GM19397 (cell line): ENCODE measurements at regions not wholly inside any gene's neighbourhood (a gene's known extent, or its start where the extent isn't known, plus 50 kb on each side); places are given as distances from the start of the nearest gene placed in this dataset.

ENCODE experiments used
- ATAC-seq: cut with Tn5 transposase; IDR thresholded peaks from one replicate; pipeline ENCODE4 v1.9.1; 2021; ENCODE audit warnings: mild to moderate bottlenecking, moderate library complexity; ENCODE audit not compliant: unreplicated experiment

DNA sequence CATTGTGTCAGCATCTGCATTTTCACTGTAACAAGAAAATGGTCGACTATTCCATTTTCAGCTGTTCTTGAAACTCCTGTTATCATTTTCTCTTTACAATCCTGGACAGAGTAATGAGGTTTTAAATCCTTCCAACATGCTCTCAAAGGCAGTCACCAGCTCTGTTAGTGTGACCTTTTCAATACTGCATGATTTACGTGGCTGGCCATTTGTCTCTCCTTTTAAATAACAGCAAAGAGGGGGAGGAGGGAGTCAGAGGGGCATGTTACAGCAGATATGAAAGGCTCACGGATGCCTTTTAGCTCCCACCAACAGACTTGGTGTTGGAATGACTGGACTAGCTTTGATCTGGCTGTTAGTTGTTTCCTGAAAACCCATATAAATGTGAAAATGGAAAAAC, 1251.2 kb downstream of the AACS start:
- ATAC-seq = no peak

GRCh38 chr12:126337556-126338441, 1272.6 kb downstream of the AACS start:
- ATAC-seq = no peak

DNA sequence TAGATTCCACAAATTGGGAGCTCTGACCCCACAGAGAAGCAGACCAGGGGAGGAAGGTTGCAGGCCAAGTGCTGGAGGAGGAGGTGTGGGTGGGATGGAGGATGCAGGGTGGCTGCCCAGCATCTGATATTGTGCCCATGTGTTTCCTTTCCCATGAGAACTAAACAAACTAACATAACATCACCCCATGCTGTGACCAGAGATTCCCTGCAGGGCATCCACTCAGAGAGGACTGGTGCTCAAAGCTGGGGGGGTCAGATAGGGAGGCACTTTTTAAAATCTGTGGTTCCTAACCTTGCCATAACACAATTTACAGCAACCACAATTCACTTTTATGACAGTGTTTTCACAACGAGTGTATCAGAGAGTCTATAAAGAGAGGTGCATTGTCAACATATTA, 1277.6 kb downstream of the AACS start:
- ATAC-seq = no peak

GRCh38 chr12:126343321-126343720, 1278.1 kb downstream of the AACS start:
- no peak for ATAC-seq

DNA sequence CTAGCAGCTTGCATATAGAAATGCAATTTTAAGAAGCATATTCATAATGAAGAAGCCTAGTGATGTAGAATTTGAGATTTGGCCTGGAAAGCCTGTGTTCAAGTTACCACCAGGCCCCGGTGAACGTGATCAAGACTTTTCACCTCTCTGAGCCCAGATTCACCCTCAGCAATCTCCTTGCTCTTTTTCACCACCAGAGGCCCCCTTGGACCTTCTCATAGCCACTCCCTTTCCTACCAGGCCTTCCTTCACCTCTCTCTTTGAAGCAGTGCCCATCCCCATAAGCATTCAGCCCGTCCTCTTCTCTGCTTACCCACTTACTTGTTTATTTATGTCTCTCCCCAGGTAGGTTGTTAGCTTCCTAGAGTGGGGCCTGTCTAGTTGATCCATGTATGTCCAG, 1280.9 kb downstream of the AACS start:
- no peak for ATAC-seq

DNA sequence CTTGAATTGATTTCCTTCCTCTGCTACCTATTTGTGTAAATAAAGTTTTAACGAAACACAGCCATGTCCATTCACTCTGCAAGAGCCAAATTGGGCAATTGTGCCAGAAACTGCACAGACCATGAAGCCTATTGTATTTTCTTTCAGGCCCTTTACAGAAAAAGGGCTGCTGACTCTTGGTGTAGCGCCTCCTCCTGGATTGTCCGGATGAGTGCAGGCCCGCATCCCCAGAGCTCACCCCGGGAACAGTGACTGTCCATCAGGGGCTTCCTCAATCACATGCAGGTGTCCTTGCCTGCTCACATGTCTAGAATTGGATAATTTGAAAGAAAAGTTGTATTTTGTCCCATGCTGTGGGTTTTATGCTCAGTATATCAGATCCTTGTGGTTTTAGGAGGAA, 1282.2 kb downstream of the AACS start:
- no peak for ATAC-seq

- no peak for ATAC-seq
These were observed 1284.1 kb downstream of the AACS start for GRCh38 chr12:126349383-126349782.

GRCh38 chr12:126353604-126354003, 1288.4 kb downstream of the AACS start:
- ATAC-seq = no peak

DNA sequence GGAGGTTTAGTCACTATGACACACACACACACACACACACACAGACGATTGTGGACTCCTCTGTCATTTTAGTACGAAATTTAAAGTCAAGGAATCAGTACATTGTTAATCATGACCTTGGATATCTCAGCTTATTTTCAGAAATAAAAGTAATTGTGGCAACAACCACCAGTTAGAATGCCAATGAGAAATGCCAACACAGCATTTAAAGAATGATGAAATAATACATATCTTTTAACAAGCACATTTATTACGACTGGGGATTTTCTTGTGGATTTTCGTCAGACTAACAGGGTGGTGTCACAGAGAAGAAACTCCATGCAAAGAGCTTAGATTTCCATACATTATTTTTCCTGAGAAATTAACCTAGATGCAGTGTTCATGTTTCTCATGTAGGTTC, 1289.4 kb downstream of the AACS start:
- ATAC-seq = no peak

DNA sequence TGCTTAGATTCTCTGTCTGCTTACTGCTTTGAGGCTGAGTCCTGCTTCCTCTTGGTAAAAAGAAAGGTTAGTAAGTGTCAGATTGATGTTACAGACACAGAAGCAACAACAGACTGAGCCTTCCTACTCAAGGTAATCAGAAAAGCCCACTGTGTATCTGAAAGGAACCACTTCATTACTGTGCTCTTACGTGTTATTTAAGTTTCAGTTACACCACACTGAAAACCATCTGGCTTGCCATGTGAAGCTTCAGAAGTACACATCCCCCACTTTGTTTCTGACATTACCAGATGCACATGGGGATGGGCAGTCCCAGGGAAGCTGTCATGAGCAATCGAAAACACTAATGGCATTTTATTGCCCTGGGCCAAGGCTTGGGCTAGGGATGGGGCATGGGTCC, 1290.1 kb downstream of the AACS start:
- no peak for ATAC-seq

- no peak for ATAC-seq
These were observed 1293.6 kb downstream of the AACS start for GRCh38 chr12:126358806-126359205.

GRCh38 chr12:126359216-126359615, 1294.0 kb downstream of the AACS start:
- ATAC-seq = no peak

GRCh38 chr12:126361804-126362203, 1296.6 kb downstream of the AACS start:
- no peak for ATAC-seq

DNA sequence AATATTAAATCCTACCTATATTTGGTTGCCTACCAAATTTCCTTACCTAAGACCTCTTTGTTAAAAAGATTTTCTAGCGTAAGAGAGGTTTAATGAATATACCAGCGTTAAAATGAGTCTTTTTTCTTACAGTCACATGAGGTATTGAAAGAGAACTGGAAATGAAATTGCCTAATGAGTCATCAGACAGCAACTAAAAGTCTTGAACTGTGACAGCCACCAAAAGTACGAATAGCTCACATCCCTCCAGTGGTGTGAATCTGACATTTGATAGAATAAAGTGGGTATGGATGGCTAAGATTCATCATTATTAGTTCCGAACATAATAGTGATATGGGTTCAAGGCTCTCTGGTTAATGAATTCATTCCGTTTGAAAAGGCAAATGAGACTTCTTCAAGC, 1297.3 kb downstream of the AACS start:
- no peak for ATAC-seq

DNA sequence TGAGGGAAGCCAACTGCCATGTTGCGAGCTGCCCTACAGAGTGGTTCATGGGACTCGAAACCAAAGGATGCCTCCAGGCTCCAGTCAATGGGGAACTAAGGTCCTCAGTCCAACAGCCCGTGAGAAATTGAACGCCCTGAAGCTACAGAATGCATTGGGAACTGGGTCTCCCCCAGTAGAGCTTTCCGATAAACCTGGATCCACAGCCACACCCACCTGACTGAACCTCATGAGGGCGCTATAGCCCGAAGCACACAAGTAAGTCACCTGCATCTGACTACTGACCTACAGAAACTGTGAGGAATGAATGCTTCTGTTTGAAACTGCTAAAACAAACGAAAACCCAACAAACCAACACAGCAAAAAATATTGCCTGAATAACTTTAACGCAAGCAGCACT, 1297.7 kb downstream of the AACS start:
- ATAC-seq = no peak

- no peak for ATAC-seq
These were observed 1304.5 kb downstream of the AACS start for GRCh38 chr12:126369487-126370463.

GRCh38 chr12:126383506-126383905, 1318.3 kb downstream of the AACS start:
- no peak for ATAC-seq

DNA sequence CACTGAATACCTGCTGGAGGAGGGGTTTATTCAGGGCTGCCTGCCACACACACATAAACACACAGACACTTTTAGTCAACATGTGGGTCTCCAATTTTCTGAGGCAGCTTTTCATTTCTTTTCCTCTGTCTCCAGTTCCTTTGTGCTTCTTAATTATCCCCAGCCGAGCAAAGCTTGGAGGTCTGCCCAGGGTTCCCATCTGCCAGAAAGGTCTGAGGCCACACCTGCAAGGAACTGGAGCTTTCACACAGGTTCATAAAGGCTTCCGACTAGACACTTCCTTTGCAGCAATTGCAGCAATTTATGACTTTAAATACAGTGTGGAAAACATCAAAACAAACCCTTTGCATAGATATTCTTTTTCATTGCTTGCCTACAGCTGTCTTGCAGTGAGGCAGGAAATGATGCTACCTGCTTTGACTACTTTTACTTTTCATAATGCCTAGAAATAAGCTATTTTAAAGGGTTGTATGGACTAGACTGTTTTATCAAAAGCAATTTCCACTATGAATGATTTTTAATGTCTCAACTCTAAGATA, 1318.9 kb downstream of the AACS start:
- no peak for ATAC-seq

DNA sequence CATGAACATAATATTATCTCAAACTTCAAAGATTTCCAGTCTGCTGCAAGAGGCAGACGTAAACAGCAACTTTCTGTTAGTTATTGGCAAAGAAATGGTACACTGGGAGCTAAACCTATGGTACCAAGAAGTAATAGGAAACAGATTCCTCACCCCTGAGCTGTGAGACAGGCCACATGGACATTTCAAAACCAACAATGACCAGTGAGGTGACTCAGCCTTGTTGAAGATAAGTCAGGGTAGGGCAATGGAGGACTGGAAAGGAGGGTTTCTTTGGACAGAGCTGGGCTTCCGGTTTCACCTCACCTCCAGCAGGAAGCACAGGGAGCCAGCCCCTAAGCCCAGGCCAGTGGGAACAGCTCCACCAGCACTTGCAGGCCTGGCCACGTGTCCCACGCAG, 1320.5 kb downstream of the AACS start:
- ATAC-seq = no peak

DNA sequence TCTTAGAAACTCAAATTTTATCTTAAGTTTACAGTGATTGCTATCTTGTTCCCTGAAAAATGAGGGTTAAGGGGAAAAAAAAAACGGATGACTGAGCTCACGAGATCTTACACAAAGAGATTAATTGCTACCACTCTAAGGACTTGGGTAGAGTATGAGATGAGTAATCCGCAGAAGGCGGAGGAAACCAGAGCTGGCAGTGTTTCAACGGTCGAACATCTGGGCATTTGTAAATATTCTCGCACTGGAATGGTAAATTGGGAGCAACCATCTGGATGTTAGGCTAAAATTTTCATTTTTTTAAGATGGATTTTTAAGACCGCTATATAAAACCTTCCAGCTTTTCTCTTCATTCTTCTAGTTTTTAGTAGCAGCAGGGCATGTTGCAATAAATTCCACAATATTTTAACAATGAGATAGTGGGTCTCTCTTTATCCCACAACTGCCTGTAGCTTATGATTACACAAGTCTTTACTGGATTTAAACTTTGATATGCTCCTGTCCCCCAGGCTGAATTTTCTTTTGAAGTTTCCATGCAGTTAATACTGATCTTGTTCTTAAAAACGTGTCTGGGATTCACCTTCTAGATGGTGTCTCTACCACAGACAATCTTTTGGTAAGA, 1324.1 kb downstream of the AACS start:
- no peak for ATAC-seq

DNA sequence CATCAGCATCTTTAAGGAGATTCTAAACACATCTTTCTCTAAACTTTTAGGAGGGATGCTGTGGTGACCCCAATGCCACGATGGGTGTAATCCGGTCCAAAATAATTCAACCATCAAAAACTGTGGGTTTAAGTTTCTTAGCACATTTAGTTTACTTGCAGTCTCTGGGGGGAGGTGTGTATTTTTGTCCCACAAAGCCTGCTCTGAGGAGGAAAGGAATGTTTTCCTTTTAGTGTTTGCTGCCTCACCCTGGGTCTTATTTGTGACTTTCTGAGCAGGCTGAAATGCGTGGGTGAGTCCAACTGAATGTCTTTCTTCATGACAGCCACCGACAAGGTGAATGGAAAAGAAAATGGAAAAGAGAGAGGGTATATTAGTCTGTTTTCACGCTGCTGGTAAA, 1324.7 kb downstream of the AACS start:
- no peak for ATAC-seq
